ENCODE measurements at regions not wholly inside any gene's neighbourhood (a gene's known extent, or its start where the extent isn't known, plus 50 kb on each side); places are given as distances from the start of the nearest gene placed in this dataset.

GRCh38 chr5:30930736-30931135 lies 262.8 kb upstream of the CDH6 start:
- Histone ChIP-seq H3K27ac (ENCODE audit: low read length, poor library complexity, severe bottlenecking) (no peak overlapping the region), H3K14ac (ENCODE audit: low read length in 2 of 2) (no peak overlapping the region), H4K8ac (ENCODE audit: low read length) (no peak overlapping the region), H3K4me1 (ENCODE audit: control insufficient read depth, insufficient read depth, low read depth, low read length) (peaks cover 1% of the 10 kb centered on the region), H3K4me2 (ENCODE audit: low read length, poor library complexity, severe bottlenecking) (no peak overlapping the region), H2BK12ac (ENCODE audit: low read length in 2 of 2) (no peak overlapping the region), H3K18ac (ENCODE audit: low read depth in 1 of 2, low read length in 2 of 2) (no peak overlapping the region), H2BK5ac (ENCODE audit: low read depth, low read length, poor library complexity, severe bottlenecking) (no peak overlapping the region), H3K9me3 (ENCODE audit: control insufficient read depth, low read length) (no peaks in the 10 kb centered on the region), H3K9ac (ENCODE audit: low read length) (no peak overlapping the region), H2AFZ (ENCODE audit: low read depth, low read length) (no peak overlapping the region), H3K23ac (ENCODE audit: low read length in 2 of 2) (no peak overlapping the region), H2BK120ac (ENCODE audit: low read depth, low read length) (no peak overlapping the region), H3K79me1 (replicated peaks; ENCODE audit: low read length, poor library complexity, severe bottlenecking) (no peaks in the 10 kb centered on the region), H4K91ac (ENCODE audit: low read length) (no peak overlapping the region), H3K4ac (ENCODE audit: low read depth in 1 of 2, low read length in 2 of 2) (no peak overlapping the region), H2AK5ac (ENCODE audit: low read length, severe bottlenecking) (no peak overlapping the region), H3K36me3 (ENCODE audit: control insufficient read depth in 1 of 2, insufficient read depth in 2 of 2, low read depth in 1 of 2, low read length in 2 of 2) (no peaks in the 10 kb centered on the region), H2BK15ac (ENCODE audit: low read depth, poor library complexity, severe bottlenecking) (no peak overlapping the region), H3K4me3 (ENCODE audit: insufficient read depth in 1 of 2, low read depth in 1 of 2, low read length in 2 of 2) (no peak overlapping the region), H3K27me3 (ENCODE audit: control insufficient read depth in 1 of 2, insufficient read depth in 1 of 2, low read length in 2 of 2) (no peaks in the 10 kb centered on the region)
- WGBS = 80% methylated on average over 1 of the region's 2 CpGs
- DNase-seq = no peak

GRCh38 chr5:30928956-30929355 lies 264.5 kb upstream of the CDH6 start:
- no peak overlapping the region for H2BK12ac ChIP-seq (ENCODE audit: low read length in 2 of 2)
- H2BK15ac ChIP-seq (ENCODE audit: low read depth, poor library complexity, severe bottlenecking) = no peak overlapping the region
- no peak overlapping the region for H4K91ac ChIP-seq (ENCODE audit: low read length)
- no peak overlapping the region for H3K27ac ChIP-seq (ENCODE audit: low read length, poor library complexity, severe bottlenecking)
- H3K36me3 ChIP-seq (ENCODE audit: control insufficient read depth in 1 of 2, insufficient read depth in 2 of 2, low read depth in 1 of 2, low read length in 2 of 2) = no peaks in the 10 kb centered on the region
- H3K18ac ChIP-seq (ENCODE audit: low read depth in 1 of 2, low read length in 2 of 2) = no peak overlapping the region
- H3K14ac ChIP-seq (ENCODE audit: low read length in 2 of 2) = no peak overlapping the region
- H3K4me3 ChIP-seq (ENCODE audit: insufficient read depth in 1 of 2, low read depth in 1 of 2, low read length in 2 of 2) = no peak overlapping the region
- no peaks in the 10 kb centered on the region for H3K9me3 ChIP-seq (ENCODE audit: control insufficient read depth, low read length)
- H3K4ac ChIP-seq (ENCODE audit: low read depth in 1 of 2, low read length in 2 of 2) = no peak overlapping the region
- no peak overlapping the region for H2BK120ac ChIP-seq (ENCODE audit: low read depth, low read length)
- no peaks in the 10 kb centered on the region for H3K27me3 ChIP-seq (ENCODE audit: control insufficient read depth in 1 of 2, insufficient read depth in 1 of 2, low read length in 2 of 2)
- H3K4me1 ChIP-seq (ENCODE audit: control insufficient read depth, insufficient read depth, low read depth, low read length) = peaks cover 1% of the 10 kb centered on the region
- no peaks in the 10 kb centered on the region for H3K79me1 ChIP-seq (replicated peaks; ENCODE audit: low read length, poor library complexity, severe bottlenecking)
- no peak overlapping the region for H2BK5ac ChIP-seq (ENCODE audit: low read depth, low read length, poor library complexity, severe bottlenecking)
- H3K9ac ChIP-seq (ENCODE audit: low read length) = no peak overlapping the region
- no peak overlapping the region for H2AK5ac ChIP-seq (ENCODE audit: low read length, severe bottlenecking)
- H2AFZ ChIP-seq (ENCODE audit: low read depth, low read length) = no peak overlapping the region
- H4K8ac ChIP-seq (ENCODE audit: low read length) = no peak overlapping the region
- DNase-seq = no peak
- H3K23ac ChIP-seq (ENCODE audit: low read length in 2 of 2) = no peak overlapping the region
- no peak overlapping the region for H3K4me2 ChIP-seq (ENCODE audit: low read length, poor library complexity, severe bottlenecking)

- H3K18ac ChIP-seq (ENCODE audit: low read depth in 1 of 2, low read length in 2 of 2) = no peak overlapping the region
- H3K4me1 ChIP-seq (ENCODE audit: control insufficient read depth, insufficient read depth, low read depth, low read length) = peaks cover 1% of the 10 kb centered on the region
- H2AK5ac ChIP-seq (ENCODE audit: low read length, severe bottlenecking) = no peak overlapping the region
- H3K14ac ChIP-seq (ENCODE audit: low read length in 2 of 2) = no peak overlapping the region
- WGBS = 93% methylated on average over 3 of the region's 3 CpGs
- H2BK120ac ChIP-seq (ENCODE audit: low read depth, low read length) = no peak overlapping the region
- no peak overlapping the region for H2AFZ ChIP-seq (ENCODE audit: low read depth, low read length)
- H3K9me3 ChIP-seq (ENCODE audit: control insufficient read depth, low read length) = no peaks in the 10 kb centered on the region
- H3K23ac ChIP-seq (ENCODE audit: low read length in 2 of 2) = no peak overlapping the region
- no peak overlapping the region for H2BK12ac ChIP-seq (ENCODE audit: low read length in 2 of 2)
- H3K4me3 ChIP-seq (ENCODE audit: insufficient read depth in 1 of 2, low read depth in 1 of 2, low read length in 2 of 2) = no peak overlapping the region
- no peak overlapping the region for H2BK15ac ChIP-seq (ENCODE audit: low read depth, poor library complexity, severe bottlenecking)
- no peak overlapping the region for H4K91ac ChIP-seq (ENCODE audit: low read length)
- no peak overlapping the region for H3K4me2 ChIP-seq (ENCODE audit: low read length, poor library complexity, severe bottlenecking)
- no peak overlapping the region for H3K27ac ChIP-seq (ENCODE audit: low read length, poor library complexity, severe bottlenecking)
- no peak overlapping the region for H3K4ac ChIP-seq (ENCODE audit: low read depth in 1 of 2, low read length in 2 of 2)
- no peaks in the 10 kb centered on the region for H3K36me3 ChIP-seq (ENCODE audit: control insufficient read depth in 1 of 2, insufficient read depth in 2 of 2, low read depth in 1 of 2, low read length in 2 of 2)
- H2BK5ac ChIP-seq (ENCODE audit: low read depth, low read length, poor library complexity, severe bottlenecking) = no peak overlapping the region
- no peak overlapping the region for H3K9ac ChIP-seq (ENCODE audit: low read length)
- H3K79me1 ChIP-seq (replicated peaks; ENCODE audit: low read length, poor library complexity, severe bottlenecking) = no peaks in the 10 kb centered on the region
- no peak overlapping the region for H4K8ac ChIP-seq (ENCODE audit: low read length)
- H3K27me3 ChIP-seq (ENCODE audit: control insufficient read depth in 1 of 2, insufficient read depth in 1 of 2, low read length in 2 of 2) = no peaks in the 10 kb centered on the region
- DNase-seq = no peak
Measured at GRCh38 chr5:30926218-30926617, 267.3 kb upstream of the CDH6 start.

GRCh38 chr5:30921388-30921787 lies 272.1 kb upstream of the CDH6 start:
- no peak overlapping the region for H3K9ac ChIP-seq (ENCODE audit: low read length)
- no peak overlapping the region for H4K91ac ChIP-seq (ENCODE audit: low read length)
- no peak overlapping the region for H2BK15ac ChIP-seq (ENCODE audit: low read depth, poor library complexity, severe bottlenecking)
- H2AK5ac ChIP-seq (ENCODE audit: low read length, severe bottlenecking) = no peak overlapping the region
- peaks cover 2% of the 10 kb centered on the region for H3K4me1 ChIP-seq (ENCODE audit: control insufficient read depth, insufficient read depth, low read depth, low read length)
- H3K4ac ChIP-seq (ENCODE audit: low read depth in 1 of 2, low read length in 2 of 2) = no peak overlapping the region
- no peak overlapping the region for H3K18ac ChIP-seq (ENCODE audit: low read depth in 1 of 2, low read length in 2 of 2)
- no peaks in the 10 kb centered on the region for H3K27me3 ChIP-seq (ENCODE audit: control insufficient read depth in 1 of 2, insufficient read depth in 1 of 2, low read length in 2 of 2)
- H2BK5ac ChIP-seq (ENCODE audit: low read depth, low read length, poor library complexity, severe bottlenecking) = no peak overlapping the region
- no peak overlapping the region for H2BK12ac ChIP-seq (ENCODE audit: low read length in 2 of 2)
- H3K79me1 ChIP-seq (replicated peaks; ENCODE audit: low read length, poor library complexity, severe bottlenecking) = no peaks in the 10 kb centered on the region
- no peaks in the 10 kb centered on the region for H3K9me3 ChIP-seq (ENCODE audit: control insufficient read depth, low read length)
- H2AFZ ChIP-seq (ENCODE audit: low read depth, low read length) = no peak overlapping the region
- H3K4me3 ChIP-seq (ENCODE audit: insufficient read depth in 1 of 2, low read depth in 1 of 2, low read length in 2 of 2) = no peak overlapping the region
- 89% methylated on average over 3 of the region's 5 CpGs for WGBS
- no peak overlapping the region for H3K4me2 ChIP-seq (ENCODE audit: low read length, poor library complexity, severe bottlenecking)
- H3K14ac ChIP-seq (ENCODE audit: low read length in 2 of 2) = no peak overlapping the region
- no peak overlapping the region for H2BK120ac ChIP-seq (ENCODE audit: low read depth, low read length)
- H3K36me3 ChIP-seq (ENCODE audit: control insufficient read depth in 1 of 2, insufficient read depth in 2 of 2, low read depth in 1 of 2, low read length in 2 of 2) = no peaks in the 10 kb centered on the region
- DNase-seq = no peak
- no peak overlapping the region for H4K8ac ChIP-seq (ENCODE audit: low read length)
- H3K27ac ChIP-seq (ENCODE audit: low read length, poor library complexity, severe bottlenecking) = no peak overlapping the region
- H3K23ac ChIP-seq (ENCODE audit: low read length in 2 of 2) = no peak overlapping the region
